Pancreas (tissue), 10 donors: ENCODE measurements at regions not wholly inside any gene's neighbourhood (a gene's known extent, or its start where the extent isn't known, plus 50 kb on each side); places are given as distances from the start of the nearest gene placed in this dataset.
"Not testable (repeated sequence)": the region's sequence is repeated elsewhere in the genome, so short reads cannot be mapped to it uniquely, and the experiment has no call there.

Experiments used
- ATAC-seq, 4 donors: fragments of 200-7000 bp; cut with Tn5 transposase; one replicate each; pipeline versions ENCODE4 v1.8.0 to v1.9.1; 2020; ENCODE audit warnings: mild to moderate bottlenecking in 4 of 4, moderate library complexity in 4 of 4
- DNase-seq, 6 donors: peaks; one replicate each; pipeline ENCODE4 v3.0.0-alpha.2; 2020
- FAIRE-seq: peaks from 2 replicates; lab custom pipeline; 2012; peaks lifted over from hg19 to GRCh38; lab: Jason Lieb, UNC
- H3K27ac ChIP-seq, 4 donors: fragments of 200-600 bp; sonication (generic); 1 replicate in 3 of 4; 2 replicates in 1 of 4; pipeline versions ENCODE4 v1.5.0 to v1.8.0; 2020
- H3K27me3 ChIP-seq, 4 donors: fragments of 200-600 bp; one replicate each; pipeline ENCODE4 v1.8.0; 2021
- H3K36me3 ChIP-seq, 3 donors: fragments of 200-600 bp; sonication (generic) in 1 of 3; one replicate each; pipeline versions ENCODE4 v1.5.0 to v1.8.0; 2020 to 2021
- H3K4me1 ChIP-seq, 3 donors: fragments of 200-600 bp; one replicate each; pipeline ENCODE4 v1.8.0; 2021
- H3K4me3 ChIP-seq, 4 donors: fragments of 200-600 bp; sonication (generic) in 2 of 4; one replicate each; pipeline versions ENCODE4 v1.5.0 to v1.8.0; 2020 to 2021
- H3K9me3 ChIP-seq, 4 donors: fragments of 200-600 bp; one replicate each; pipeline ENCODE4 v1.8.0; 2021
- WGBS, 2 donors: extraction: QIAGEN DNeasy Blood & Tissue Kit; methylation state at CpG; one replicate each; pipeline ENCODE4 v1.1.7; 2013; 5-methylcytosine and 5-hydroxymethylcytosine counted together
- intact Hi-C, 3 donors: fragments of 100-400 bp; cut with DNase I; formaldehyde crosslinking; loops; one replicate each; pipeline versions ENCODE4 v1.11.1 to v1.14.2; 2022
- TF ChIP-seq, protein P1 (sequence below), 4 donors: fragments of 200-600 bp; sonication (generic) in 3 of 4; IDR thresholded peaks; one replicate each; pipeline versions ENCODE4 v1.5.0 to v1.8.0; 2021; ENCODE audit warnings: antibody characterized with exemption in 4 of 4
- donor health status: healthy with polysubstance abuse.
- donor health status: DM: no; HTN: no; CAD: no; lungs with moderate emphysema.
- donor health status: DM: no; HTN: no; CAD: no.
- donor health status: control.
- donor health status: control.
- donor health status: Bipolar disorder and iron deficiency.
- donor health status: DM: yes; HTN: yes; CAD: no.
- donor health status: DM: no; HTN: no; CAD: no.
- donor health status: DM: no; HTN: no; CAD: no.
- donor health status: DM: yes; HTN: yes; CAD: no.

- DNase-seq (no peak), FAIRE-seq (no peak), ATAC-seq (peak in 2 of 4 donors; percentile 39 to 72)
- Histone ChIP-seq H3K27ac (no peak overlapping the region), H3K9me3 (no peaks in the 10 kb centered on the region), H3K36me3 (no peaks in the 10 kb centered on the region), H3K27me3 (no peaks in the 10 kb centered on the region), H3K4me3 (no peak overlapping the region), H3K4me1 (no peaks in the 10 kb centered on the region)
- 67 to 75% methylated on average over 3 of the region's 3 CpGs for WGBS, 2 donors
- intact Hi-C loops: no loop called here
- TF ChIP-seq, protein P1, sequence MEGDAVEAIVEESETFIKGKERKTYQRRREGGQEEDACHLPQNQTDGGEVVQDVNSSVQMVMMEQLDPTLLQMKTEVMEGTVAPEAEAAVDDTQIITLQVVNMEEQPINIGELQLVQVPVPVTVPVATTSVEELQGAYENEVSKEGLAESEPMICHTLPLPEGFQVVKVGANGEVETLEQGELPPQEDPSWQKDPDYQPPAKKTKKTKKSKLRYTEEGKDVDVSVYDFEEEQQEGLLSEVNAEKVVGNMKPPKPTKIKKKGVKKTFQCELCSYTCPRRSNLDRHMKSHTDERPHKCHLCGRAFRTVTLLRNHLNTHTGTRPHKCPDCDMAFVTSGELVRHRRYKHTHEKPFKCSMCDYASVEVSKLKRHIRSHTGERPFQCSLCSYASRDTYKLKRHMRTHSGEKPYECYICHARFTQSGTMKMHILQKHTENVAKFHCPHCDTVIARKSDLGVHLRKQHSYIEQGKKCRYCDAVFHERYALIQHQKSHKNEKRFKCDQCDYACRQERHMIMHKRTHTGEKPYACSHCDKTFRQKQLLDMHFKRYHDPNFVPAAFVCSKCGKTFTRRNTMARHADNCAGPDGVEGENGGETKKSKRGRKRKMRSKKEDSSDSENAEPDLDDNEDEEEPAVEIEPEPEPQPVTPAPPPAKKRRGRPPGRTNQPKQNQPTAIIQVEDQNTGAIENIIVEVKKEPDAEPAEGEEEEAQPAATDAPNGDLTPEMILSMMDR (IDR thresholded peaks at IDR 0.05): no peak
Measured at GRCh38 chr6:155880900-155881299, 425.3 kb upstream of the NOX3 start.

DNA sequence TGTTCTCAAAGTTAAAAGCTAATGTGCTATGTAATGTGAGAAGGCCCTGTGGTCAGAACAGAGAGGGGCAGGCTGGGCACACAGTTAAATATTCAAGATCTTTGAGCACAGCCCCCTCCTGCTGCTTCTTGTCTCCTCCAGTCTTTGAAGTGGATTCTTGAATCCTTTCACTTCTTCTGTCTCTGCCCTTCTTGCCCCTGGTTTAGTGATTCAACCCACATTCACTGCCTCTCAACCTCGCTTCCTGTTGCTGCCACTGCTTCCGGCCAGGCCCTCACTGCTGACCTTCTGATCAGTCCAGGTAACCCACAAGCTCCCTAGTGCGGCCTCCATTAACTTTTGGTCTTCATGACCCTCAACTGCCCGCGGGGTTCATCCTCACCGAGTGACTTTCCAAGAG, 417.3 kb upstream of the NOX3 start:
- no peak for DNase-seq
- TF ChIP-seq, protein P1 (IDR thresholded peaks at IDR 0.05): no peak
- WGBS, 2 donors: 78 to 81% methylated on average over 6 of the region's 6 CpGs
- intact Hi-C loops: no loop called here
- H3K4me1 ChIP-seq: no peaks in the 10 kb centered on the region
- no peaks in the 10 kb centered on the region for H3K27me3 ChIP-seq
- H3K36me3 ChIP-seq: no peaks in the 10 kb centered on the region
- no peak overlapping the region for H3K4me3 ChIP-seq
- ATAC-seq: no peak
- H3K27ac ChIP-seq: no peak overlapping the region
- no peak for FAIRE-seq
- peaks cover 0 to 2% (median 0%) of the 10 kb centered on the region in 4 donors for H3K9me3 ChIP-seq

DNA sequence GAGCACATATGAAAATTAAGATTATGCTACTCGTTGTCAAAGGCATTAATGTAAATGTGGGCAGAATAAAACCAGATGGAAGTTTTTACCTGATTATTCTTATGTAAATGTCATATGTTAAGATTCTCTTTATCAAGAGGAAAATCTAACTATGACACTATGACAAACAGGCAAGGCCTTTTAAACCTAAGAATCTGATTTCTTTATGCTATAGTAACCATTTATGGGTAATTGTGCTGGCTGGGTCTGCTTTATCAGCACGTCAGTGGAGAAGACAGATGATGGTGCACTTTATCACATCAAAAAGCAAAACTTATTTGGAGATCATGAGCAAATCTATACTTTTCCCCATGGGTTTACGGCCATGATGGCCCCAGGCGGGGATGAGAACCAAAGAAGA, 412.0 kb upstream of the NOX3 start:
- TF ChIP-seq, protein P1 (IDR thresholded peaks at IDR 0.05): no peak
- 62 to 74% methylated on average over 4 of the region's 4 CpGs for WGBS, 2 donors
- no peaks in the 10 kb centered on the region for H3K9me3 ChIP-seq
- FAIRE-seq (no peak), DNase-seq (no peak), ATAC-seq (no peak)
- no peaks in the 10 kb centered on the region for H3K27me3 ChIP-seq
- no peaks in the 10 kb centered on the region for H3K36me3 ChIP-seq
- no peak overlapping the region for H3K27ac ChIP-seq
- H3K4me3 ChIP-seq: no peak overlapping the region
- intact Hi-C loops: no loop called here
- no peaks in the 10 kb centered on the region for H3K4me1 ChIP-seq

DNA sequence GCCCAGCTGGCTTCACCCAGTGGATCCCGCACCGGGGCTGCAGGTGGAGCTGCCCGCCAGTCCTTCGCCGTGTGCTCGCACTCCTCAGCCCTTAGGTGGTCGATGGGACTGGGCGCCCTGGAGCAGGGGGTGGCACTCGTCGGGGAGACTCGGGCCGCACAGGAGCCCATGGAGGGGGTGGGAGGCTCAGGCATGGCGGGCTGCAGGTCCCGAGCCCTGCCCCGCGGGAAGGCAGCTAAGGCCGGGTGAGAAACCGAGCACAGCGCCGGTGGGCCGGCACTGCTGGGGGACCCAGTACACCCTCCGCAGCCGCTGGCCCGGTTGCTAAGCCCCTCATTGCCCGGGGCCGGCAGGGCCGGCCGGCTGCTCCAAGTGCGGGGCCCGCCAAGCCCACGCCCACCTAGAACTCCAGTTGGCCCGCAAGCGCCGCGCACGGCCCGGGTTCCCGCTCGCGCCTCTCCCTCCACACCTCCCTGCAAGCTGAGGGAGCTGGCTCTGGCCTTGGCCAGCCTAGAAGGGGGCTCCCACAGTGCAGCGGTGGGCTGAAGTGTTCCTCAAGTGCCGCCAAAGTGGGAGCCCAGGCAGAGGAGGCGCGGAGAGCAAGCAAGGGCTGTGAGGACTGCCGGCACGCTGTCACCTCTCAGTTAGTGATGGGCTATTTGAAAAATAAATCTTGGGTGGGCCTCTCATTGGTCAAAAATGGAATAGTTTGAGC, 411.2 kb upstream of the NOX3 start:
- not testable (repeated sequence) for FAIRE-seq
- WGBS, 2 donors: 92 to 94% methylated on average over 22 to 46 of the region's 46 CpGs

DNA sequence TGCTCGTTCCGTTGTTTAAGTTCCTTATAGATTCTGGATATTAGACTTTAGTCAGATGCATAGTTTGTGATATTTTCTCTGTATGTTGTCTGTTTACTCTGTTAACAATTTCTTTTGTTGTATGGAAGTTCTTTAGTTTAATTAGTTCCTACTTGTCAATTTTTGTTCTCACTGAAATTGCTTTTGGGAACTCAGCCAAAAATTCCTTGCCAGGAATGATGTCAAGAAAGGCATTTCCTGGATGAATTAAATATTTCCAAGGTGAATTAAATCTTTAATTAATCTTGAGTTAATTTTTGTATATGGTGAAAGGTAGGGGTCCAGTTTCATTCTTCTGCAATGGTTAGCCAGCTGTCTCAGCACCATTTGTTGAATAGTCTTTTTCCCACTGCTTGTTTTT, 406.2 kb upstream of the NOX3 start:
- DNase-seq (no peak), FAIRE-seq (no peak), ATAC-seq (no peak)
- 52 to 81% methylated on average over 2 of the region's 2 CpGs for WGBS, 2 donors
- Histone ChIP-seq H3K9me3 (no peaks in the 10 kb centered on the region), H3K27me3 (no peaks in the 10 kb centered on the region), H3K4me1 (no peaks in the 10 kb centered on the region), H3K4me3 (no peak overlapping the region), H3K36me3 (no peaks in the 10 kb centered on the region), H3K27ac (no peak overlapping the region)
- TF ChIP-seq, protein P1 (IDR thresholded peaks at IDR 0.05): no peak
- intact Hi-C loops: no loop called here

More for the DNA sequence above, 411.2 kb upstream of the NOX3 start:
- DNase-seq: peak in 1 of 6 donors; percentile 52
- H3K36me3 ChIP-seq, H3K9me3 ChIP-seq, intact Hi-C loops, H3K4me3 ChIP-seq, H3K27me3 ChIP-seq, H3K27ac ChIP-seq, ATAC-seq, H3K4me1 ChIP-seq: not testable (repeated sequence)

DNA sequence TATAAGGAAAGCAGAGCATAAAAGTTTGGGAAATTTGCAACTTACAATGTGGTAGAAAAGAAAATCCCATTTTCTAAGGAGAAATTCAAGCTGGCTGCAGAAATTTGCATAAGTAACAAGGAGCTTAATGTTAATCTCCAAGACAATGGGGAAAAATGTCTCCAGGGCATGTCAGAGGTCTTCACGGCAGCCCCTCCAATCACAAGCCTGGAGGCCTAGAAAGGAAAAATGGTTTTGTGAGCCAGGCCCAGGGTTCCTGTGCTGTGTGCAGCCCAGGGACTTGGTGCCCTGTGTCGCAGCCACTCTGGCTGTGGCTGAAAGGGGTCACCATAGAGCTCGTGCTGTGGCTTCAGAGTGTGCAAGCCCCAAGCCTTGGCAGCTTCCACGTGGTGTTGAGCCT, 403.3 kb upstream of the NOX3 start:
- 69 to 84% methylated on average over 4 of the region's 4 CpGs for WGBS, 2 donors
- H3K36me3 ChIP-seq, DNase-seq, H3K9me3 ChIP-seq, H3K27ac ChIP-seq, H3K4me1 ChIP-seq, H3K27me3 ChIP-seq, FAIRE-seq, intact Hi-C loops, H3K4me3 ChIP-seq, ATAC-seq: not testable (repeated sequence)
